GM21786 (cell line): ENCODE measurements at regions not wholly inside any gene's neighbourhood (a gene's known extent, or its start where the extent isn't known, plus 50 kb on each side); places are given as distances from the start of the nearest gene placed in this dataset.
A peak's percentile ranks its signal among the peaks of the same experiment; 100 is the strongest.

Experiments used
- ATAC-seq: cut with Tn5 transposase; IDR thresholded peaks from one replicate; pipeline ENCODE4 v1.9.1; 2021; ENCODE audit not compliant: unreplicated experiment

GRCh38 chr9:16193066-16193465 is 640.2 kb downstream of the CCDC171 start:
- ATAC-seq, result no peak

- ATAC-seq, result no peak
These were observed 643.4 kb downstream of the CCDC171 start for GRCh38 chr9:16196206-16196605.

- ATAC-seq, result no peak
These were observed 644.9 kb downstream of the CCDC171 start for GRCh38 chr9:16197578-16198370.

GRCh38 chr9:16198996-16199395 is 646.2 kb downstream of the CCDC171 start:
- ATAC-seq, result no peak

GRCh38 chr9:16202221-16202620 is 649.4 kb downstream of the CCDC171 start:
- no peak for ATAC-seq

- no peak for ATAC-seq
These were observed 650.3 kb downstream of the CCDC171 start for GRCh38 chr9:16202914-16203728.

- no peak for ATAC-seq
These were observed 651.1 kb downstream of the CCDC171 start for GRCh38 chr9:16203729-16204573.

GRCh38 chr9:16205455-16205854 is 652.6 kb downstream of the CCDC171 start:
- ATAC-seq, result no peak

GRCh38 chr9:16206518-16206917 is 653.7 kb downstream of the CCDC171 start:
- no peak for ATAC-seq

GRCh38 chr9:16207161-16207560 is 654.3 kb downstream of the CCDC171 start:
- no peak for ATAC-seq

GRCh38 chr9:16210440-16210839 is 657.6 kb downstream of the CCDC171 start:
- ATAC-seq, result no peak

- ATAC-seq, result no peak
These were observed 658.5 kb downstream of the BNC2 start for GRCh38 chr9:16211946-16212345.

- ATAC-seq, result no peak
These were observed 656.5 kb downstream of the BNC2 start for GRCh38 chr9:16213781-16214515.

GRCh38 chr9:16214677-16215352 is 655.7 kb downstream of the BNC2 start:
- no peak for ATAC-seq

GRCh38 chr9:16215353-16215680 is 655.2 kb downstream of the BNC2 start:
- ATAC-seq, result no peak

GRCh38 chr9:16217943-16218701 is 652.3 kb downstream of the BNC2 start:
- ATAC-seq, result no peak

- peak; percentile 16 for ATAC-seq
These were observed 649.1 kb downstream of the BNC2 start for GRCh38 chr9:16221366-16221765.

- peak; percentile 69 for ATAC-seq
These were observed 648.5 kb downstream of the BNC2 start for GRCh38 chr9:16221822-16222547.
